ENCODE measurements at regions not wholly inside any gene's neighbourhood (a gene's known extent, or its start where the extent isn't known, plus 50 kb on each side); places are given as distances from the start of the nearest gene placed in this dataset.

DNA sequence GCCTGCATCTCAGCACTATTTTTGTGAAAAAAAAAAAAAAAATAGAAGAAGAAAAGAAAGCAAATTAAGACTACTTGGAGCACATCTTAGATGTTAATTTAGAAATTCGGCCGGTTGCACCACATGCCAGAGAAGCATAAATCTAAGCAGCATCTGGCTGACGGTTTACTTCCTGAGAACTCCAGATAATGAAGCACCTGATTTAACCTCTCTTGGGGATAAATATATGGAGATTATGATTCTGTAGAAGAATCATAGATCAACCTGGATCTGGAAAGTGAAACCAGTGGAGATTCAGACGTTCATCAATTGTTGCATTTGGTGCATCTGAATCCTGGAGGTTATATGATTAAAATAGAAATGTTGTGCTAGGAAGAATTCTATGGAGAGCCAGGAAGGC is 102.1 kb upstream of the SH3BP4 start:
- no peak overlapping the region for H3K4me3 ChIP-seq (ENCODE audit: low read depth, low read length)
- TF ChIP-seq, protein P1, sequence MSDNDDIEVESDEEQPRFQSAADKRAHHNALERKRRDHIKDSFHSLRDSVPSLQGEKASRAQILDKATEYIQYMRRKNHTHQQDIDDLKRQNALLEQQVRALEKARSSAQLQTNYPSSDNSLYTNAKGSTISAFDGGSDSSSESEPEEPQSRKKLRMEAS (IDR thresholded peaks at IDR 0.05; ENCODE audit: low read depth, low read length): no peak
- TF ChIP-seq MYC (IDR thresholded peaks at IDR 0.05; ENCODE audit: low read depth, low read length) (no peak), POLR2A (IDR thresholded peaks at IDR 0.05; ENCODE audit: extremely low read depth, insufficient read length) (no peak)
- TF ChIP-seq, protein P2, sequence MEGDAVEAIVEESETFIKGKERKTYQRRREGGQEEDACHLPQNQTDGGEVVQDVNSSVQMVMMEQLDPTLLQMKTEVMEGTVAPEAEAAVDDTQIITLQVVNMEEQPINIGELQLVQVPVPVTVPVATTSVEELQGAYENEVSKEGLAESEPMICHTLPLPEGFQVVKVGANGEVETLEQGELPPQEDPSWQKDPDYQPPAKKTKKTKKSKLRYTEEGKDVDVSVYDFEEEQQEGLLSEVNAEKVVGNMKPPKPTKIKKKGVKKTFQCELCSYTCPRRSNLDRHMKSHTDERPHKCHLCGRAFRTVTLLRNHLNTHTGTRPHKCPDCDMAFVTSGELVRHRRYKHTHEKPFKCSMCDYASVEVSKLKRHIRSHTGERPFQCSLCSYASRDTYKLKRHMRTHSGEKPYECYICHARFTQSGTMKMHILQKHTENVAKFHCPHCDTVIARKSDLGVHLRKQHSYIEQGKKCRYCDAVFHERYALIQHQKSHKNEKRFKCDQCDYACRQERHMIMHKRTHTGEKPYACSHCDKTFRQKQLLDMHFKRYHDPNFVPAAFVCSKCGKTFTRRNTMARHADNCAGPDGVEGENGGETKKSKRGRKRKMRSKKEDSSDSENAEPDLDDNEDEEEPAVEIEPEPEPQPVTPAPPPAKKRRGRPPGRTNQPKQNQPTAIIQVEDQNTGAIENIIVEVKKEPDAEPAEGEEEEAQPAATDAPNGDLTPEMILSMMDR (IDR thresholded peaks at IDR 0.05; ENCODE audit: low read depth, low read length): no peak
- no peak for DNase-seq (ENCODE audit: low read depth)

DNA sequence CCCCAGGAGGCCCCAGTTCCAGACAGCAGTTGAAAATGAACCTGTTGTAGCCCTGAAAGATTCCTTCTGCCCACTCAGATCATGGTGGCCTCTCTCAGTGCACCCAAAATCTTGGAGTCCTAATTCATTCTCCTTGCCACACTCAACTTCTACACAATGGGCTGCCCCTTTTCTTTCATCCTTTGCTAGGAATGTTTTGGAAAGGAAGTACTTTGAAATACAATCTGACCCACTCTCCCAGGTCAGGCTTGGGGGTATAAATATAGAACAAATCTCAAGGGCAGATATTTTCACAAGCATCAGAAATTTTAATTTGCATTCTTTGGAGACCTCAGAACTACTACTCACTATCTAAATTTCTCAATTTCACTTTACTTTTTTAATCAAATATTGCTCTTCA is 103.2 kb upstream of the SH3BP4 start:
- TF ChIP-seq, protein P1 (IDR thresholded peaks at IDR 0.05; ENCODE audit: low read depth, low read length): no peak
- TF ChIP-seq, protein P2 (IDR thresholded peaks at IDR 0.05; ENCODE audit: low read depth, low read length): no peak
- TF ChIP-seq MYC (IDR thresholded peaks at IDR 0.05; ENCODE audit: low read depth, low read length) (no peak), POLR2A (IDR thresholded peaks at IDR 0.05; ENCODE audit: extremely low read depth, insufficient read length) (no peak)
- no peak overlapping the region for H3K4me3 ChIP-seq (ENCODE audit: low read depth, low read length)
- DNase-seq (ENCODE audit: low read depth): no peak

DNA sequence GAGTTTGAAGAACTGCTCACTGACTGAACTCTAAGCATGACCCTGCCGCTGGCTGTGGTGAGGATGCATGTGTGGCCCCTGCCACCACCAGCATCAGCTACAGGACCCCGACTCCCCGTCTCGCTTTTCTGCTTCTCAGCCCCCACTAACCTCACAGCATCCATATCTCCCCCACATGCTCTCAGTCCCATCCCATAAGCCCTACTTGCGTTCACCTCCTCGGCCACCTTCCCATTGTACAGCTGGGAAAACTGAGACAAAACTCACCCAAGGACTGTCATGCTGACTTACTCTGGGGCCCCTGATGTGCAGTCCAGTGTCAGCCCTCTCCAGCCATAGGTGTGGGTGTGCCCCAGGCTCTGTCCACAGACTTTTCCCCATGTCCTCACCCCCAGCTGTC is 104.2 kb upstream of the SH3BP4 start:
- TF ChIP-seq, protein P2 (IDR thresholded peaks at IDR 0.05; ENCODE audit: low read depth, low read length): no peak
- TF ChIP-seq, protein P1 (IDR thresholded peaks at IDR 0.05; ENCODE audit: low read depth, low read length): no peak
- no peak for TF ChIP-seq POLR2A (IDR thresholded peaks at IDR 0.05; ENCODE audit: extremely low read depth, insufficient read length)
- no peak for TF ChIP-seq MYC (IDR thresholded peaks at IDR 0.05; ENCODE audit: low read depth, low read length)
- no peak overlapping the region for H3K4me3 ChIP-seq (ENCODE audit: low read depth, low read length)
- DNase-seq (ENCODE audit: low read depth): no peak

DNA sequence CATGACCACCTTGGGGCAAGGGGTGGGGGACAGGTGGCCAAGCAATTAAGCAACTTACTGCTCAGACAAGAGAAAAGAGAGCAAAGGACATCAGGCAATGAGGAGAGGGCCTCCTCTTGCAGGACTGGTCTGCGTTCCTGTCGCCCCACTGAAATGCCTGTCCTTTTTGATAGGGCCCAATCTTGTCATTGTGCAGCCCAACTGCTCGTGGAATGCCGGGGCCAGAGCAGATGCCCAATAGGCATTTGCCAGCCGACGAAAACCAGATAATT is 104.5 kb upstream of the SH3BP4 start:
- no peak overlapping the region for H3K4me3 ChIP-seq (ENCODE audit: low read depth, low read length)
- TF ChIP-seq, protein P1 (IDR thresholded peaks at IDR 0.05; ENCODE audit: low read depth, low read length): no peak
- no peak for TF ChIP-seq POLR2A (IDR thresholded peaks at IDR 0.05; ENCODE audit: extremely low read depth, insufficient read length)
- TF ChIP-seq, protein P2 (IDR thresholded peaks at IDR 0.05; ENCODE audit: low read depth, low read length): no peak
- TF ChIP-seq MYC (IDR thresholded peaks at IDR 0.05; ENCODE audit: low read depth, low read length): no peak

DNA sequence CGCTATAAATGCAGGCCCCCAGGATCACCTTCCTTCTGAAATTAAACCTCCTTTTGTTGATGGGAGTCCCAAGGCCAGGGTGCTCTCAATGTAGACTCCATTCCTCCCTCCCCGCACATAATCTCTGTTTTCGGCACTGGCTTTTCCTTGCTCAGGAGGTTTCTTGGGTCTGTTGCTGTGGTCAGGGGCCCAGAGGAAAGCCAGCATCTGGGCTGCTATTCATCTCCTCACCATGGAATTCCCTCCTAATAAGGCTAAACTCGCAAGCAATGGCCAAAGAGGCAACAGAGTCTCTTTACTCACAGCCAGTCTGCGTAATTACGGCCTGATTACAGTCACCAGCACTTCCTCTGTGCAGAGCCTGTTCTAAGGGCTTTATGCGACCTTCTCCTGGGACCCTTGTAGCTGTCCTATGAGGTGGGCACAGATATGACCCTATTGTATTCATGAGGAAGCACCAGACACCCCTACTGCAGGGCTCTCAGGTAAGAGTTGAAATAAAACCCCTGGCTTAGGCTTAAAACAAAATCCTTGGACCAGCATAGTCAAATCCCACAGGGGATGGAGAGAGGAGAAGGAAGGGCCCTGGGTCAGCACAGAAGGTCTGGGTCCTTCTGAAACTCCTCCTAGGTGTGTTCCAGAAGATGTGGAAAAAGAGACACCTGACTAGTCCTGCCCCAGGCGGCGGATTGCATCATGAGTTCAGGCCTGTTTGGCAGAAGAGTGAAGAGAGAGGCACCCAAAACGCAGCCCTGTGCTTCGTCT is 105.0 kb upstream of the SH3BP4 start:
- no peak for DNase-seq (ENCODE audit: low read depth)
- TF ChIP-seq, protein P1 (IDR thresholded peaks at IDR 0.05; ENCODE audit: low read depth, low read length): no peak
- TF ChIP-seq MYC (IDR thresholded peaks at IDR 0.05; ENCODE audit: low read depth, low read length) (no peak), POLR2A (IDR thresholded peaks at IDR 0.05; ENCODE audit: extremely low read depth, insufficient read length) (no peak)
- TF ChIP-seq, protein P2 (IDR thresholded peaks at IDR 0.05; ENCODE audit: low read depth, low read length): no peak
- H3K4me3 ChIP-seq (ENCODE audit: low read depth, low read length): no peak overlapping the region

More for the DNA sequence above, 104.5 kb upstream of the SH3BP4 start:
- no peak for DNase-seq (ENCODE audit: low read depth)
